ENCODE measurements at regions not wholly inside any gene's neighbourhood (a gene's known extent, or its start where the extent isn't known, plus 50 kb on each side); places are given as distances from the start of the nearest gene placed in this dataset.

- DNase-seq (ENCODE audit: low read depth in 2 of 2), result no peak
These were observed 107.2 kb upstream of the LRRC3B start for GRCh38 chr3:26515351-26515750.

GRCh38 chr3:26521261-26521660, 101.3 kb upstream of the LRRC3B start:
- DNase-seq (ENCODE audit: low read depth in 2 of 2), result no peak

- no peak for DNase-seq (ENCODE audit: low read depth in 2 of 2)
These were observed 99.7 kb upstream of the LRRC3B start for GRCh38 chr3:26522919-26523318.

- no peak for DNase-seq (ENCODE audit: low read depth in 2 of 2)
These were observed 97.6 kb upstream of the LRRC3B start for GRCh38 chr3:26525013-26525412.

GRCh38 chr3:26535151-26535550, 87.4 kb upstream of the LRRC3B start:
- no peak for DNase-seq (ENCODE audit: low read depth in 2 of 2)

- DNase-seq (ENCODE audit: low read depth in 2 of 2), result no peak
These were observed 85.6 kb upstream of the LRRC3B start for GRCh38 chr3:26536955-26537354.

GRCh38 chr3:26550413-26550812, 72.2 kb upstream of the LRRC3B start:
- DNase-seq (ENCODE audit: low read depth in 2 of 2), result no peak

- DNase-seq (ENCODE audit: low read depth in 2 of 2), result no peak
These were observed 65.9 kb upstream of the LRRC3B start for GRCh38 chr3:26556637-26557036.

GRCh38 chr3:26558257-26558656, 64.3 kb upstream of the LRRC3B start:
- no peak for DNase-seq (ENCODE audit: low read depth in 2 of 2)

GRCh38 chr3:26559227-26559626, 63.3 kb upstream of the LRRC3B start:
- DNase-seq (ENCODE audit: low read depth in 2 of 2), result no peak

GRCh38 chr3:26560081-26560480, 62.5 kb upstream of the LRRC3B start:
- DNase-seq (ENCODE audit: low read depth in 2 of 2), result no peak

- no peak for DNase-seq (ENCODE audit: low read depth in 2 of 2)
These were observed 60.4 kb upstream of the LRRC3B start for GRCh38 chr3:26562021-26562768.

Data from stimulated activated CD4-positive, alpha-beta T cell treated with anti-CD3 and anti-CD28 coated beads, Interleukin-15, amount 100 ng/mL, for 48 hours (primary cell).